Activated CD8-positive, alpha-beta memory T cell treated with anti-CD3 and anti-CD28 coated beads for 4 hours (primary cell): ENCODE measurements at regions not wholly inside any gene's neighbourhood (a gene's known extent, or its start where the extent isn't known, plus 50 kb on each side); places are given as distances from the start of the nearest gene placed in this dataset.
"Not testable (repeated sequence)": the region's sequence is repeated elsewhere in the genome, so short reads cannot be mapped to it uniquely, and the experiment has no call there.

Experiments used
- DNase-seq, 2 donors: peaks; one replicate each; pipeline ENCODE4 v3.0.0-alpha.2; 2020; ENCODE audit warnings: low read depth in 2 of 2

GRCh38 chr2:39573276-39573675 is 92.4 kb upstream of the TMEM178A start:
- DNase-seq: no peak

GRCh38 chr2:39581866-39582265 is 83.9 kb upstream of the TMEM178A start:
- no peak for DNase-seq

- DNase-seq: no peak
Observed at GRCh38 chr2:39583213-39583612, 82.5 kb upstream of the TMEM178A start.

GRCh38 chr2:39583781-39584180 is 81.9 kb upstream of the TMEM178A start:
- DNase-seq: no peak

- DNase-seq: no peak
Observed at GRCh38 chr2:39584283-39584965, 81.3 kb upstream of the TMEM178A start.

GRCh38 chr2:39585531-39585930 is 80.2 kb upstream of the TMEM178A start:
- not testable (repeated sequence) for DNase-seq

- no peak for DNase-seq
Observed at GRCh38 chr2:39587168-39587567, 78.5 kb upstream of the TMEM178A start.

GRCh38 chr2:39587641-39588040 is 78.1 kb upstream of the TMEM178A start:
- no peak for DNase-seq

GRCh38 chr2:39593439-39594393 is 72.0 kb upstream of the TMEM178A start:
- DNase-seq: no peak

- no peak for DNase-seq
Observed at GRCh38 chr2:39595116-39595515, 70.6 kb upstream of the TMEM178A start.

GRCh38 chr2:39597314-39597713 is 68.4 kb upstream of the TMEM178A start:
- no peak for DNase-seq

- no peak for DNase-seq
Observed at GRCh38 chr2:39602616-39603015, 63.1 kb upstream of the TMEM178A start.

- no peak for DNase-seq
Observed at GRCh38 chr2:39603436-39603835, 62.3 kb upstream of the TMEM178A start.

- DNase-seq: no peak
Observed at GRCh38 chr2:39604866-39605265, 60.9 kb upstream of the TMEM178A start.

- DNase-seq: no peak
Observed at GRCh38 chr2:39606585-39606984, 59.1 kb upstream of the TMEM178A start.

GRCh38 chr2:39607538-39608262 is 58.0 kb upstream of the TMEM178A start:
- DNase-seq: no peak

GRCh38 chr2:39608263-39608575 is 57.5 kb upstream of the TMEM178A start:
- DNase-seq: no peak

- DNase-seq: no peak
Observed at GRCh38 chr2:39608686-39609441, 56.9 kb upstream of the TMEM178A start.

- no peak for DNase-seq
Observed at GRCh38 chr2:39609917-39610316, 55.8 kb upstream of the TMEM178A start.

- DNase-seq: no peak
Observed at GRCh38 chr2:39615675-39616074, 50.0 kb upstream of the TMEM178A start.
